IMR-90 (cell line): ENCODE measurements at regions not wholly inside any gene's neighbourhood (a gene's known extent, or its start where the extent isn't known, plus 50 kb on each side); places are given as distances from the start of the nearest gene placed in this dataset.

Experiments used
- ATAC-seq: fragments of 200-7000 bp; cut with Tn5 transposase; 2 replicates; pipeline ENCODE4 v1.9.1; 2020; ENCODE audit warnings: low read depth, mild to moderate bottlenecking, moderate library complexity
- BruUV-seq: library from RNA; stranded (reverse); fragments of 400-500 nt; replicated peaks from 2 replicates; lab custom pipeline; 2021; lab: Mats Ljungman, UMichigan
- CTCF ChIA-PET: fragments of 300-600 bp; formaldehyde crosslinking; extraction: SDS; loops from one replicate; lab custom pipeline; 2021; ENCODE audit warnings: antibody characterized with exemption; lab: Yijun Ruan, JAX
- POLR2A ChIA-PET: fragments of 300-600 bp; sonication (Branson Sonifier 250); formaldehyde crosslinking; loops from one replicate; lab custom pipeline; 2022; ENCODE audit warnings: antibody characterized with exemption; ENCODE audit not compliant: unreplicated experiment; lab: Charles Lee
- DNase-seq: peaks from one replicate; pipeline ENCODE4 v3.0.0; 2013
- H2AFZ ChIP-seq: replicated peaks from 2 replicates; pipeline ENCODE3; 2013; ENCODE audit warnings: low read length, mild to moderate bottlenecking; ENCODE audit not compliant: poor library complexity
- H2AK5ac ChIP-seq: 2 replicates; pipeline ENCODE4 v1.6.1; 2013; ENCODE audit warnings: low read depth, low read length, inconsistent platforms
- H2AK9ac ChIP-seq: replicated peaks from 2 replicates; pipeline ENCODE3; 2013; ENCODE audit warnings: mild to moderate bottlenecking, low read depth, low read length, moderate library complexity; ENCODE audit not compliant: poor library complexity
- H2BK120ac ChIP-seq: 2 replicates; pipeline ENCODE4 v1.6.1; 2013; ENCODE audit warnings: low read depth, low read length, inconsistent platforms
- H2BK15ac ChIP-seq: 3 replicates; pipeline ENCODE4 v1.6.1; 2013; ENCODE audit warnings: low read depth, low read length, inconsistent platforms
- H2BK20ac ChIP-seq: 2 replicates; pipeline ENCODE4 v1.6.1; 2013; ENCODE audit warnings: low read depth, mild to moderate bottlenecking, inconsistent platforms, low read length, moderate library complexity
- H2BK5ac ChIP-seq: 2 replicates; pipeline ENCODE4 v1.6.1; 2013; ENCODE audit warnings: mild to moderate bottlenecking, low read depth, low read length, inconsistent platforms; ENCODE audit not compliant: poor library complexity, severe bottlenecking
- H3K14ac ChIP-seq: replicated peaks from 2 replicates; pipeline ENCODE4 v1.6.1; 2013; ENCODE audit warnings: low read depth, low read length, inconsistent platforms
- H3K18ac ChIP-seq: 2 replicates; pipeline ENCODE4 v1.6.1; 2013; ENCODE audit warnings: low read depth, low read length, control low read depth
- H3K23ac ChIP-seq: 2 replicates; pipeline ENCODE4 v1.6.1; 2013; ENCODE audit warnings: low read depth, low read length, inconsistent platforms
- H3K27ac ChIP-seq: 2 replicates; pipeline ENCODE4 v1.5.1; 2013; ENCODE audit warnings: mild to moderate bottlenecking, control low read depth, low read length; ENCODE audit not compliant: insufficient read depth
- H3K27me3 ChIP-seq: 2 replicates; pipeline ENCODE4 v1.6.1; 2013; ENCODE audit warnings: low read length; ENCODE audit not compliant: control insufficient read depth, insufficient read depth
- H3K36me3 ChIP-seq: 2 replicates; pipeline ENCODE4 v1.6.1; 2013; ENCODE audit warnings: low read length, mixed read lengths; ENCODE audit not compliant: control insufficient read depth, insufficient read depth
- H3K4ac ChIP-seq: 2 replicates; pipeline ENCODE4 v1.6.1; 2013; ENCODE audit warnings: low read depth, low read length, inconsistent platforms
- H3K4me1 ChIP-seq: 2 replicates; pipeline ENCODE4 v1.6.1; 2013; ENCODE audit warnings: low read length, mixed read lengths; ENCODE audit not compliant: control insufficient read depth, insufficient read depth
- H3K4me2 ChIP-seq: 2 replicates; pipeline ENCODE4 v1.6.1; 2013; ENCODE audit warnings: low read depth, mild to moderate bottlenecking, control low read depth, low read length, moderate library complexity
- H3K4me3 ChIP-seq: 2 replicates; pipeline ENCODE4 v1.5.1; 2013; ENCODE audit warnings: low read depth, mild to moderate bottlenecking, control low read depth, low read length, moderate library complexity; ENCODE audit not compliant: insufficient read depth
- H3K56ac ChIP-seq: 2 replicates; pipeline ENCODE4 v1.6.1; 2013; ENCODE audit warnings: low read length, inconsistent platforms; ENCODE audit not compliant: insufficient read depth; ENCODE audit errors: extremely low read depth
- H3K79me1 ChIP-seq, 2 experiments: 2 replicates each; pipeline ENCODE4 v1.6.1; 2013; ENCODE audit warnings: low read length in 2 of 2, inconsistent platforms in 1 of 2, low read depth in 1 of 2
- H3K9ac ChIP-seq: 2 replicates; pipeline ENCODE4 v1.6.1; 2013; ENCODE audit warnings: low read depth, low read length, control low read depth
- H3K9me1 ChIP-seq: 2 replicates; pipeline ENCODE4 v1.6.1; 2013; ENCODE audit warnings: low read length, inconsistent platforms; ENCODE audit not compliant: insufficient read depth
- H3K9me3 ChIP-seq: 2 replicates; pipeline ENCODE4 v1.6.1; 2013; ENCODE audit warnings: low read length; ENCODE audit not compliant: control insufficient read depth, insufficient read depth
- H4K20me1 ChIP-seq: 2 replicates; pipeline ENCODE4 v1.6.1; 2013; ENCODE audit warnings: low read length, inconsistent platforms; ENCODE audit not compliant: insufficient read depth
- H4K5ac ChIP-seq: 2 replicates; pipeline ENCODE4 v1.6.1; 2013; ENCODE audit warnings: mild to moderate bottlenecking, low read depth, low read length, control low read depth
- H4K8ac ChIP-seq, 2 experiments: 2 replicates each; pipeline ENCODE4 v1.6.1; 2013; ENCODE audit warnings: low read depth in 2 of 2, low read length in 2 of 2, control low read depth in 1 of 2, inconsistent platforms in 1 of 2
- H4K91ac ChIP-seq: 2 replicates; pipeline ENCODE4 v1.6.1; 2013; ENCODE audit warnings: low read depth, low read length, inconsistent platforms; ENCODE audit not compliant: insufficient read depth
- CEBPB ChIP-seq: IDR thresholded peaks from 2 replicates; pipeline ENCODE4 v1.6.1; 2012; ENCODE audit warnings: low read depth, low read length, improper control_type of control experiment
- CHD1 ChIP-seq: IDR thresholded peaks from 2 replicates; pipeline ENCODE4 v1.6.1; 2012; ENCODE audit warnings: low read depth, low read length, improper control_type of control experiment
- FOS ChIP-seq: fragments of 150-350 bp; IDR thresholded peaks from 2 replicates; pipeline ENCODE4 v1.6.1; 2016; ENCODE audit warnings: low read depth, low read length
- MAFK ChIP-seq: IDR thresholded peaks from 2 replicates; pipeline ENCODE4 v1.6.1; 2012; ENCODE audit warnings: low read depth, low read length, improper control_type of control experiment
- MAZ ChIP-seq: IDR thresholded peaks from 2 replicates; pipeline ENCODE4 v1.6.1; 2012; ENCODE audit warnings: low read depth, mild to moderate bottlenecking, low read length, improper control_type of control experiment, moderate library complexity, borderline replicate concordance
- MXI1 ChIP-seq: IDR thresholded peaks from 2 replicates; pipeline ENCODE4 v1.6.1; 2012; ENCODE audit warnings: low read depth, mild to moderate bottlenecking, low read length, moderate library complexity, borderline replicate concordance
- NFE2L2 ChIP-seq: fragments of 150-350 bp; IDR thresholded peaks from 2 replicates; pipeline ENCODE4 v1.6.1; 2016; ENCODE audit warnings: low read depth, mild to moderate bottlenecking, low read length
- POLR2A ChIP-seq: IDR thresholded peaks from 2 replicates; pipeline ENCODE4 v1.6.1; 2012; ENCODE audit warnings: mild to moderate bottlenecking, low read depth, low read length
- RAD21 ChIP-seq: IDR thresholded peaks from 2 replicates; pipeline ENCODE4 v1.6.1; 2012; ENCODE audit warnings: low read length, improper control_type of control experiment
- RCOR1 ChIP-seq: IDR thresholded peaks from 2 replicates; pipeline ENCODE4 v1.6.1; 2012; ENCODE audit warnings: mild to moderate bottlenecking, low read length, improper control_type of control experiment; ENCODE audit not compliant: insufficient replicate concordance
- RFX5 ChIP-seq: IDR thresholded peaks from 2 replicates; pipeline ENCODE4 v1.8.0; 2012; ENCODE audit warnings: low read depth, mild to moderate bottlenecking, low read length, moderate library complexity
- SMC3 ChIP-seq: fragments of 150-350 bp; IDR thresholded peaks from 2 replicates; pipeline ENCODE4 v1.6.1; 2016; ENCODE audit warnings: low read depth, mild to moderate bottlenecking, antibody characterized with exemption, low read length, moderate library complexity
- WGBS, 2 experiments: methylation state at CpG; one replicate each; pipeline versions ENCODE4 v1.1.5 to v1.1.7; 2013; ENCODE audit warnings: missing lambda C conversion rate in 2 of 2; ENCODE audit not compliant: insufficient read length in 1 of 2; ENCODE audit errors: extremely low coverage in 2 of 2; 5-methylcytosine and 5-hydroxymethylcytosine counted together
- dilution Hi-C: fragments of 300-500 bp; cut with HindIII; formaldehyde crosslinking; loops from one replicate; pipeline ENCODE4 v1.14.3; 2018; ENCODE audit warnings: low sequenced_read_pairs; ENCODE audit not compliant: unreplicated experiment
- in situ Hi-C: fragments of 300-500 bp; cut with MboI; formaldehyde crosslinking; loops from 3 replicates; pipeline ENCODE4 v1.14.3; 2019; ENCODE audit warnings: low sequenced_read_pairs, inconsistent platforms, mixed read lengths
- intact Hi-C: fragments of 100-400 bp; cut with micrococcal nuclease; formaldehyde crosslinking; loops from 2 replicates; pipeline ENCODE4 v1.10.0; 2022
- TF ChIP-seq, protein P1 (sequence below): fragments of 150-350 bp; IDR thresholded peaks from 2 replicates; pipeline ENCODE4 v1.6.1; 2016; ENCODE audit warnings: low read depth, mild to moderate bottlenecking, low read length, moderate library complexity, borderline replicate concordance
- TF ChIP-seq, protein P2 (sequence below): conservative IDR thresholded peaks from 2 replicates; pipeline ENCODE4 v1.5.1; 2012; ENCODE audit warnings: mild to moderate bottlenecking, low read depth, low read length, improper control_type of control experiment
- TF ChIP-seq, protein P3 (sequence below): fragments of 150-350 bp; IDR thresholded peaks from 2 replicates; pipeline ENCODE4 v1.6.1; 2017; ENCODE audit warnings: mild to moderate bottlenecking, antibody characterized with exemption, low read length, low read depth

DNA sequence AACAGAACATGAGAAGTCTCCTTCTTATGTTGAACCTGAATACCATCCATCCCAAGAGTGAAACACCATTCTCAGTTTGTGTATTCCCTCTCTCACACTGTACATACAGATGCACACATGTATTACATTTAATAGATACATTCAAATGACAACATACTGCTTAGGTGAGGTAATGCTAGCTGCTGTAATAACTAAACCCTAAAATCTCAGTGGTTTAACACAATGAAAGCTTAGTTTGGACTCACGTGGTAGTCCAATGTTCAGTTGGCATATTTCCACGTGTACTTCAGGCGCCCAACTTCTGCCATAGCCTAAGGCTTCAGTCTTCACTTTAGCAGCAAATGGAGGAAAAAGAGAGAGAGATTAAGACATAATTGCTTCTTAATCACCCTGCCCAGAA, 351.1 kb upstream of the PMFBP1 start:
- Histone ChIP-seq H3K56ac (no peak overlapping the region), H2AFZ (no peak overlapping the region), H3K36me3 (no peaks in the 10 kb centered on the region), H2AK5ac (no peak overlapping the region), H3K4me2 (no peak overlapping the region), H3K23ac (no peak overlapping the region), H2BK120ac (no peak overlapping the region), H3K27ac (no peak overlapping the region), H3K14ac (no peak overlapping the region), H2BK15ac (no peak overlapping the region), H3K4me1 (no peaks in the 10 kb centered on the region), H3K4ac (no peak overlapping the region), H3K4me3 (no peak overlapping the region), H3K18ac (no peak overlapping the region), H4K5ac (no peak overlapping the region), H3K9me3 (no peaks in the 10 kb centered on the region), H2BK20ac (no peak overlapping the region), H2AK9ac (no peak overlapping the region), H3K9me1 (no peaks in the 10 kb centered on the region), H3K79me1 (no peaks in the 10 kb centered on the region), H3K27me3 (no peaks in the 10 kb centered on the region), H4K20me1 (no peaks in the 10 kb centered on the region), H2BK5ac (no peak overlapping the region), H3K9ac (no peak overlapping the region), H4K8ac (no peak overlapping the region), H4K91ac (no peak overlapping the region)
- ChIA-PET CTCF (no interaction called here), POLR2A (no interaction called here)
- in situ Hi-C loops (loop anchor here (25.0 kb wide), 1 partner anchor 1364 kb away; no protein-coding TSS in a partner anchor), dilution Hi-C loops (no loop called here), intact Hi-C loops (no loop called here)
- DNase-seq (no peak), ATAC-seq (no peak)
- TF ChIP-seq, protein P1, sequence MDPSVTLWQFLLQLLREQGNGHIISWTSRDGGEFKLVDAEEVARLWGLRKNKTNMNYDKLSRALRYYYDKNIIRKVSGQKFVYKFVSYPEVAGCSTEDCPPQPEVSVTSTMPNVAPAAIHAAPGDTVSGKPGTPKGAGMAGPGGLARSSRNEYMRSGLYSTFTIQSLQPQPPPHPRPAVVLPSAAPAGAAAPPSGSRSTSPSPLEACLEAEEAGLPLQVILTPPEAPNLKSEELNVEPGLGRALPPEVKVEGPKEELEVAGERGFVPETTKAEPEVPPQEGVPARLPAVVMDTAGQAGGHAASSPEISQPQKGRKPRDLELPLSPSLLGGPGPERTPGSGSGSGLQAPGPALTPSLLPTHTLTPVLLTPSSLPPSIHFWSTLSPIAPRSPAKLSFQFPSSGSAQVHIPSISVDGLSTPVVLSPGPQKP, result no peak
- TF ChIP-seq RCOR1 (no peak), NFE2L2 (no peak), FOS (no peak), SMC3 (no peak), CEBPB (no peak), MXI1 (no peak), RFX5 (no peak), MAFK (no peak), CHD1 (no peak), POLR2A (no peak), RAD21 (no peak), MAZ (no peak)
- TF ChIP-seq, protein P2, sequence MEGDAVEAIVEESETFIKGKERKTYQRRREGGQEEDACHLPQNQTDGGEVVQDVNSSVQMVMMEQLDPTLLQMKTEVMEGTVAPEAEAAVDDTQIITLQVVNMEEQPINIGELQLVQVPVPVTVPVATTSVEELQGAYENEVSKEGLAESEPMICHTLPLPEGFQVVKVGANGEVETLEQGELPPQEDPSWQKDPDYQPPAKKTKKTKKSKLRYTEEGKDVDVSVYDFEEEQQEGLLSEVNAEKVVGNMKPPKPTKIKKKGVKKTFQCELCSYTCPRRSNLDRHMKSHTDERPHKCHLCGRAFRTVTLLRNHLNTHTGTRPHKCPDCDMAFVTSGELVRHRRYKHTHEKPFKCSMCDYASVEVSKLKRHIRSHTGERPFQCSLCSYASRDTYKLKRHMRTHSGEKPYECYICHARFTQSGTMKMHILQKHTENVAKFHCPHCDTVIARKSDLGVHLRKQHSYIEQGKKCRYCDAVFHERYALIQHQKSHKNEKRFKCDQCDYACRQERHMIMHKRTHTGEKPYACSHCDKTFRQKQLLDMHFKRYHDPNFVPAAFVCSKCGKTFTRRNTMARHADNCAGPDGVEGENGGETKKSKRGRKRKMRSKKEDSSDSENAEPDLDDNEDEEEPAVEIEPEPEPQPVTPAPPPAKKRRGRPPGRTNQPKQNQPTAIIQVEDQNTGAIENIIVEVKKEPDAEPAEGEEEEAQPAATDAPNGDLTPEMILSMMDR, result no peak
- TF ChIP-seq, protein P3, sequence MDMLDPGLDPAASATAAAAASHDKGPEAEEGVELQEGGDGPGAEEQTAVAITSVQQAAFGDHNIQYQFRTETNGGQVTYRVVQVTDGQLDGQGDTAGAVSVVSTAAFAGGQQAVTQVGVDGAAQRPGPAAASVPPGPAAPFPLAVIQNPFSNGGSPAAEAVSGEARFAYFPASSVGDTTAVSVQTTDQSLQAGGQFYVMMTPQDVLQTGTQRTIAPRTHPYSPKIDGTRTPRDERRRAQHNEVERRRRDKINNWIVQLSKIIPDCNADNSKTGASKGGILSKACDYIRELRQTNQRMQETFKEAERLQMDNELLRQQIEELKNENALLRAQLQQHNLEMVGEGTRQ, result no peak
- WGBS, 2 experiments, result no CpG with 5 or more reads among the region's 3 CpGs
- no TSS peak for BruUV-seq
